ENCODE measurements at regions not wholly inside any gene's neighbourhood (a gene's known extent, or its start where the extent isn't known, plus 50 kb on each side); places are given as distances from the start of the nearest gene placed in this dataset.
"Not testable (repeated sequence)": the region's sequence is repeated elsewhere in the genome, so short reads cannot be mapped to it uniquely, and the experiment has no call there.

GRCh38 chr7:106756884-106757283, 95.9 kb upstream of the CCDC71L start:
- Mint-ChIP-seq H3K36me3 (ENCODE audit: insufficient read depth) (no peaks in the 10 kb centered on the region), H3K4me1 (ENCODE audit: low read depth in 2 of 2) (no peaks in the 10 kb centered on the region), H3K9me3 (peaks cover 0 to 6% of the 10 kb centered on the region in 2 donors), H3K4me3 (no peak overlapping the region), H3K27ac (no peak overlapping the region), H3K27me3 (peaks cover 5 to 12% of the 10 kb centered on the region in 2 donors)
- no peak for ATAC-seq (replicated peaks)
- no peak for DNase-seq

- no peak for DNase-seq
- Mint-ChIP-seq H3K36me3 (ENCODE audit: insufficient read depth) (no peaks in the 10 kb centered on the region), H3K4me1 (ENCODE audit: low read depth in 2 of 2) (no peaks in the 10 kb centered on the region), H3K27ac (no peak overlapping the region), H3K4me3 (no peak overlapping the region), H3K27me3 (peaks cover 0 to 12% of the 10 kb centered on the region in 2 donors), H3K9me3 (peaks cover 0 to 6% of the 10 kb centered on the region in 2 donors)
- no peak for ATAC-seq (replicated peaks)
These were observed 96.9 kb upstream of the CCDC71L start for GRCh38 chr7:106757846-106758245.

DNA sequence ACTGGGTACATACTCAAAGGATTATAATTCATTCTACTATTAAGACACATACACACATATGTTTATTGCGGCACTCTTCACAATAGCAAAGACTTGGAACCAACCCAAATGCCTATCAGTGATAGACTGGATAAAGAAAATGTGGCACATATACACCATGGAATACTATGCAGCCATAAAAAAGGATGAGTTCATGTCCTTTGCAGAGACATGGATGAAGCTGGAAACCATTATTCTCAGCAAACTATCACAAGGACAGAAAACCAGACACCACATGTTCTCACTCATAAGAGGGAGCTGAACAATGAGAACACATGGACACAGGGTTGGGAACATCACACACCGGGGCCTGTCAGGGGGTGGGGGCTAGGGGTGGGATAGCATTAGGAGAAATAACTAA, 101.9 kb upstream of the CCDC71L start:
- not testable (repeated sequence) for DNase-seq; H3K27me3 Mint-ChIP-seq; H3K4me1 Mint-ChIP-seq (ENCODE audit: low read depth in 2 of 2); ATAC-seq (replicated peaks); H3K27ac Mint-ChIP-seq; H3K36me3 Mint-ChIP-seq (ENCODE audit: insufficient read depth); H3K4me3 Mint-ChIP-seq; H3K9me3 Mint-ChIP-seq

DNA sequence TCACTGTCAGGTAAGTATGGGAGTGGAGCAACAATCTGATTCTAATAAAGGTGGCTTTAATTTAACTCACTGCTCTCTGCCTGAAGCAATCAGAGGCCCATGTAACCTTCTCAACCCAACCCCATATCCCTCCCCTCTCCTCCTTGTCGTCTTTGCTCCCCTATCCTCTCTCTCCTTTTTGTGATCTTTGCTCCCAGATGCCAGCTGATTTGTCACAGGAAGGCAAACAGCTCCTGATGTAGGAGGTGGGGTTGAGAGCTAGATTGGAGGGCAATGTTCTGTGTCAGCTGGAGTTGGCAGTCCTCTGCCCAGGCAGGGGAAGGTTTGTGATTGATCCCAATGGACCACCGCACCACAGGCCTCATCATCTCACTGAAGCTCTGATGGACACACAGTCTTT, 101.4 kb upstream of the PIK3CG start:
- no peak for ATAC-seq (replicated peaks)
- no peak overlapping the region for H3K4me3 Mint-ChIP-seq

GRCh38 chr7:106765727-106766355, 99.2 kb upstream of the PIK3CG start:
- DNase-seq (no peak), ATAC-seq (replicated peaks) (no peak)
- Mint-ChIP-seq H3K4me3 (no peak overlapping the region), H3K9me3 (no peaks in the 10 kb centered on the region), H3K27ac (peak overlapping the region; percentile 15 to 32), H3K4me1 (ENCODE audit: low read depth in 2 of 2) (peaks cover 15 to 16% of the 10 kb centered on the region in 2 donors), H3K27me3 (no peaks in the 10 kb centered on the region), H3K36me3 (ENCODE audit: insufficient read depth) (peaks cover 3% of the 10 kb centered on the region)

More for the DNA sequence above, 101.4 kb upstream of the PIK3CG start:
- no peak overlapping the region for H3K27ac Mint-ChIP-seq
- peaks cover 2% of the 10 kb centered on the region for H3K36me3 Mint-ChIP-seq (ENCODE audit: insufficient read depth)
- H3K27me3 Mint-ChIP-seq: peaks cover 0 to under 1% of the 10 kb centered on the region in 2 donors
- DNase-seq: no peak
- H3K9me3 Mint-ChIP-seq: no peaks in the 10 kb centered on the region
- H3K4me1 Mint-ChIP-seq (ENCODE audit: low read depth in 2 of 2): peaks cover 15% of the 10 kb centered on the region in 2 donors

DNA sequence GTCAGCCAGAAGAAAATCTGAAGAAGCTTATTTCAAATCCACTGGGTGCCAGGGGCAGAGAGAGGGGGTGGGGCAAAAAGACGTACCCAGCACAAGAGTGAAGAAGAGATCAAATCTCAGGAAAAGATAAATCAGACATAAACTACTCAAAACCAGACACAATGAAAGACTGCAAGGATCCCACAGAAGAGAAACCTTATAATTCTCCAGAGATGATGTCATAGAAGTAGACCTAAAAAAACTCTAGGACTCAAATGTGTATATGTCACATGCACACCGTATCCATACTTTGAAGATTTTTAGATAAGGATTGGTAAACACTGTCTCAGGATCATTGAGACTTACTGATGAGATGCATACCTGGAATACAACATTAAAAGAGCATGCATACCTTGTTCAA, 98.5 kb upstream of the PIK3CG start:
- Mint-ChIP-seq H3K27ac (peak overlapping the region; percentile 15 to 32), H3K27me3 (no peaks in the 10 kb centered on the region), H3K9me3 (no peaks in the 10 kb centered on the region), H3K36me3 (ENCODE audit: insufficient read depth) (peaks cover 3% of the 10 kb centered on the region), H3K4me3 (peak overlapping the region in 1 of 2 donors; percentile 53), H3K4me1 (ENCODE audit: low read depth in 2 of 2) (peaks cover 15 to 16% of the 10 kb centered on the region in 2 donors)
- ATAC-seq (replicated peaks): no peak
- DNase-seq: no peak

DNA sequence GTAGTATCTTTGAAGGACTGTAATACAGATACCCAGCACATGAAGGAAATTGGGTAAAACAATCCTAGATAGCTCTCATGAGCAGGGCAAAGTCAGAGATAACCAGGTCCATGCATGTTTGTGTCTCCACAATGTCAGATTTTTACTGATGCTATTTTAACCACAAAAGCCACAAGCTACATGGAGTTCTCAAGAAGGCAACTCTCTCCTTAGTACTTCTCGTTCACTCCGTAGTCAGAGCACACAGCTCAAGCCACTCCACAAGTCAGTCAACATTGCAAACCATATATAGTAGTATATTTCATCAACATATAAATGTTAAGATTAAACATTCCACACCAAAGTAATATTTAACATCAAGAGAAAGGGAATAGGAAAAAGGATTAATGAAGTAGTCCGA, 98.0 kb upstream of the PIK3CG start:
- H3K9me3 Mint-ChIP-seq: no peaks in the 10 kb centered on the region
- peaks cover 15 to 16% of the 10 kb centered on the region in 2 donors for H3K4me1 Mint-ChIP-seq (ENCODE audit: low read depth in 2 of 2)
- H3K27me3 Mint-ChIP-seq: no peaks in the 10 kb centered on the region
- peak overlapping the region; percentile 65 to 74 for H3K27ac Mint-ChIP-seq
- DNase-seq: no peak
- peak overlapping the region; percentile 47 to 53 for H3K4me3 Mint-ChIP-seq
- peaks cover 3% of the 10 kb centered on the region for H3K36me3 Mint-ChIP-seq (ENCODE audit: insufficient read depth)
- ATAC-seq (replicated peaks): no peak

DNA sequence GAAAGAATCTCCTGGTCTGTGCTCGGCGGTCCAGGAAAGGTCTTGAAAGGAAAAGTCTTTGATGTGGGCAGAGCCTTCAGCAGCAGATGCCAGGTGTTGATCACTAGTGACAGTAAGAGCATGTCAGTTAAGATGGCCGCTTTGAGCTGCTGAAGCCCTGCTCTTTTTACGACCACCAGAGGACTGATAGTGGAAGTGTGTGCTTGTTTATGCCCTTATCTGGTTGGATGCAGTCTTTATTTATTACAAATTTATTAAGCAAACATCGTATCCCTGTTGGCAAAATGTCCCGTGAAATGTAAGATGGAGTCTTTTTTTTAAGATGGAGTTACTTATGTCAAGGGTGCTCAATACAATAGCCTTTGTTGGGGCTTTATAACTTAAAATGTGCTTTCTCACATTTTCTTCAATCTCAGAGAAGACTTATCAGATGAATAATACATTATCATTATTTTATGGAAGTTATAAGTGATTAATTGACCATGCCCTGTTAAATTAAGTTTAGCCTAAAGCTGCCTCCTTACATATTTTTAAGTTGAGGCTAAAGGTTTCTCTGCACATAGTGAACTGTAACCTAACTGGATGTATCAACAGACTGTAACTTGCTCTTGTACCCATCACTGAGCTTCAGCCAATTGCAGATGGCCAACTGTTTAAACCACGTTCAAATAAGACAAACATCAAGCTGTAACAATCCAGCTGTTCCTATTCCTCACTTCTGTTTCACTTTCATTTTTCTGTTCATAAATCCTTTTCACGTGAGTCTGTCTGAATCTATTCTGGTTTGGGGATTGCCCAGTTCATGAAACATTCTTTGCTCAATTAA, 97.4 kb upstream of the PIK3CG start:
- ATAC-seq (replicated peaks): peak; percentile 74
- Mint-ChIP-seq H3K36me3 (ENCODE audit: insufficient read depth) (peaks cover 3% of the 10 kb centered on the region), H3K27ac (peak overlapping the region; percentile 65 to 74), H3K4me1 (ENCODE audit: low read depth in 2 of 2) (peaks cover 15 to 16% of the 10 kb centered on the region in 2 donors), H3K27me3 (no peaks in the 10 kb centered on the region), H3K4me3 (peak overlapping the region; percentile 67 to 68), H3K9me3 (no peaks in the 10 kb centered on the region)
- no peak for DNase-seq

DNA sequence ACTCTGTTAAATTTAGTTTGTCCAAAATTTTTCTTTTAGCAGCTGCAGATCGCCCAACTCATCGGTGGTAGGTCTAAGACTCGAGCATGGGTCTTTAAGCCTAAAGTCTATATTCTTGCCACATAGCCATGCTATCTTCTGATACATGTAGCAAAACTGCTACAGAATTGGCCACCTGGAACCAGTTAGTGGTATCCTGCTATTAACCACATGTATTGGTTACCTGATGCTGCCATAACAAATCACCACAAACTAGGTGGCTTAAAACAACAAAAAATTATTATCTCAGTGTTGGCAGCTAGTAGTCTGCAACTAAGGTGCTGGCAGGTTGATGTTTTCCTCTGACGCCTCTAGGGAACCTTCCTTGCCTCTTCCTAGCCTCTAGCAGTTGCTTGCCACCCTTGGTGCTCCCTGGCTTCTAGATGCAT, 96.7 kb upstream of the PIK3CG start:
- H3K4me3 Mint-ChIP-seq: peak overlapping the region; percentile 67 to 68
- peaks cover 15 to 16% of the 10 kb centered on the region in 2 donors for H3K4me1 Mint-ChIP-seq (ENCODE audit: low read depth in 2 of 2)
- peak overlapping the region; percentile 65 to 74 for H3K27ac Mint-ChIP-seq
- H3K36me3 Mint-ChIP-seq (ENCODE audit: insufficient read depth): peaks cover 3% of the 10 kb centered on the region
- no peaks in the 10 kb centered on the region for H3K27me3 Mint-ChIP-seq
- no peaks in the 10 kb centered on the region for H3K9me3 Mint-ChIP-seq
- DNase-seq: peak in 1 of 3 experiments; percentile 12
- peak; percentile 77 for ATAC-seq (replicated peaks)

GRCh38 chr7:106770191-106770590, 94.9 kb upstream of the PIK3CG start:
- Mint-ChIP-seq H3K4me1 (ENCODE audit: low read depth in 2 of 2) (peaks cover 16 to 17% of the 10 kb centered on the region in 2 donors), H3K36me3 (ENCODE audit: insufficient read depth) (peaks cover 3% of the 10 kb centered on the region), H3K27me3 (no peaks in the 10 kb centered on the region), H3K4me3 (no peak overlapping the region), H3K9me3 (no peaks in the 10 kb centered on the region), H3K27ac (peak overlapping the region in 1 of 2 donors; percentile 74)
- DNase-seq (no peak), ATAC-seq (replicated peaks) (no peak)

GRCh38 chr7:106772655-106773108, 92.4 kb upstream of the PIK3CG start:
- Mint-ChIP-seq H3K36me3 (ENCODE audit: insufficient read depth) (peaks cover 6% of the 10 kb centered on the region), H3K27ac (no peak overlapping the region), H3K9me3 (no peaks in the 10 kb centered on the region), H3K4me1 (ENCODE audit: low read depth in 2 of 2) (peaks cover 10% of the 10 kb centered on the region in 2 donors), H3K27me3 (peaks cover 9 to 15% of the 10 kb centered on the region in 2 donors), H3K4me3 (no peak overlapping the region)
- no peak for ATAC-seq (replicated peaks)
- no peak for DNase-seq

DNA sequence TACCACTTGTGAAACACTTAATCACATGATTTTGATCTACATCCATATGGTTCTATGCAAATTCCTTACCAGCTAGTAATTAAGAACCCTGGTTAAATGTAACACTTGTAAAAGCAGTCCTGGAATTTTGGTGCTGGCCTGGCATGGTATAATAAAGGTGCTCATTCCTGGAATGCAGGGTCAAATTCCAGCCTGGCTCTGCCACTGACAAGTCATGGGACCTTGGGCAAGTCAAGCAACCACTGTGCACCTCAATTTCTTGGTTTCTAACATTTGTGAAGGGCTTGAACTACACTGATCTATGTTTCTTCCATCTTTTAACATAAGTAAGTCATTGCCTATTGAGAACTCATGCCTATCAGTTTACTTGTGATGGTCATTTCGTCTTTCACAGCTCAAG, 91.9 kb upstream of the PIK3CG start:
- Mint-ChIP-seq H3K4me1 (ENCODE audit: low read depth in 2 of 2) (peaks cover 5 to 6% of the 10 kb centered on the region in 2 donors), H3K9me3 (no peaks in the 10 kb centered on the region), H3K27me3 (peaks cover 15% of the 10 kb centered on the region in 2 donors), H3K4me3 (no peak overlapping the region), H3K36me3 (ENCODE audit: insufficient read depth) (peaks cover 6% of the 10 kb centered on the region), H3K27ac (no peak overlapping the region)
- DNase-seq (no peak), ATAC-seq (replicated peaks) (no peak)

DNA sequence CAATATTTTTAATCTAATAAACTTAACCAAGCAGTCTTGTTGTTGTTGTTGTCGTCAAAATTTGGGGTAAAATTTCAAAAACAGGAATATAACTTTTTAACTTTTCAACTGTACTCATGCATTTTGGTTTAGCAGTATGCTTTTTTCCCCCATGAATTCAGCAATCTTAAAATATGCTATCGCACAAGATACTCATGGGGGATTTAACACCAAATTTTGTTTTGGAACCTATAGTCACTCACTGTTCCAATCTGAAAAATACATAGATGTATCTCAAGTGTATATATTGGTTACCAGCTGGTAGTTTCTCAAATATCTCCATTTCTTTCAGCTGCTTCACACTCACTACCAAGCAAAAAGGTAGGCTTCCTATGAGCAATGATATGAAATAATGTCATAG, 91.4 kb upstream of the PIK3CG start:
- Mint-ChIP-seq H3K4me3 (no peak overlapping the region), H3K9me3 (no peaks in the 10 kb centered on the region), H3K4me1 (ENCODE audit: low read depth in 2 of 2) (peaks cover 1 to 2% of the 10 kb centered on the region in 2 donors), H3K36me3 (ENCODE audit: insufficient read depth) (peaks cover 3% of the 10 kb centered on the region), H3K27ac (no peak overlapping the region), H3K27me3 (peaks cover 15% of the 10 kb centered on the region in 2 donors)
- DNase-seq: no peak
- no peak for ATAC-seq (replicated peaks)

Measured in effector memory CD8-positive, alpha-beta T cell (primary cell).